EH (cell line): ENCODE measurements at regions not wholly inside any gene's neighbourhood (a gene's known extent, or its start where the extent isn't known, plus 50 kb on each side); places are given as distances from the start of the nearest gene placed in this dataset.
"Not testable (repeated sequence)": the region's sequence is repeated elsewhere in the genome, so short reads cannot be mapped to it uniquely, and the experiment has no call there.

ENCODE experiments used
- DNase-seq: peaks from one replicate; pipeline ENCODE4 v3.0.0-alpha.2; 2015; ENCODE audit warnings: low read depth

DNA sequence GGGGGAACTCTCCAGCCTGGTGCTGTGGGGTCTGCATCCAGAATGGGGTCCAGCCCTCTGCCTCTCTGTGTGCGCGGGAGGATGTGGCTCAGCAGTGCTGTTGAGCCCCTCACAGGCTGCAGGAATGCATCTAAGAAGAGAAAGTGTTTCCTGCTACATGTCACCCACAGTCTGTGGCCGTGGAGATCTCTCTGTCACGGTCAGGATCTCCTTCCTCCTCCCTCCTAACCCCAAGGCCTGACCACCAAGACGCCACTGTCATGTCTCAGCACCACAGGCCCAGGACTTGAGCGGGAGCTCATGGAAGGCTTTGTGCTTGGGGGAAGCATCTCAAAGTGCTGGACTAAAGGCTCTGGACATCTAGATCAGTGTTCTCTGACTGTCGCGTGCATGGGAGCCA, 90.1 kb downstream of the SREK1 start:
- DNase-seq = no peak

DNA sequence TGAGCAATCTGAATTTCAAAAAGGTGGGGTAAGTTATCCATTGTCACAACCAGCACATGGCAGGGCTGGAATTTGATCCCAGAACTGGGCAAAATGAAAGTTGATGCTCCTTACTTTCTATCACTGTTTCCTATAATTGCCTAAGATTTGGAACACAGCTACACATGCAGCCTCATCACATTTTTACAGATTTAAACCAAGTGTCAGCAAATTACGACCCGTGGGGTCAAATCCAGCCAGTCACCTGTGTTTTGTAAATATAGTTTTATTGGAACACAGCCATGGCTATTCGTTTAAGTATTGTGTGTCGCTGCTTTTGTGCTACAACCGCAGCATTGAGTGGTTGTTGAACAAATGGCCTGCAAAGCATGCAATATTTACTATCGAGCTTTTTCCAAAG, 94.3 kb downstream of the SREK1 start:
- DNase-seq = no peak

DNA sequence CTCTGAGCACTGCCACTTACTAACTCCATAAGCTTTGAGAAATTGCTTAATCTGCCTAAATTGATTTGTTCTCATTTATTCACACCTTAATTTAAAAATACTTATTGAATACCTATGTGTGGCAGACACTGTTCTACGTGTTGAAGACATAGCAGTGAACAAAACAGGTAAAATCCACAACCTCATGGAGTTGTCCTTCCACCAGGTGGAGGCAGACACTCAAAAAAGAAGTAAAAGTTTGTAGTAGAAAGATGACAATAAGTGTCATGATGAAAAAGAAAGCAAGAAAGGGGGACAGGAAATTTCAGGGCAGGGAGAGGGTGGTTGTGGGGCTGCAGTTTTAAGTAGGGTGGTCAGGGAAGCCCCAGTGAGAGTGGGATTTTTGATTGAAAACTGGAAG, 94.9 kb downstream of the SREK1 start:
- peak; percentile 15 for DNase-seq

DNA sequence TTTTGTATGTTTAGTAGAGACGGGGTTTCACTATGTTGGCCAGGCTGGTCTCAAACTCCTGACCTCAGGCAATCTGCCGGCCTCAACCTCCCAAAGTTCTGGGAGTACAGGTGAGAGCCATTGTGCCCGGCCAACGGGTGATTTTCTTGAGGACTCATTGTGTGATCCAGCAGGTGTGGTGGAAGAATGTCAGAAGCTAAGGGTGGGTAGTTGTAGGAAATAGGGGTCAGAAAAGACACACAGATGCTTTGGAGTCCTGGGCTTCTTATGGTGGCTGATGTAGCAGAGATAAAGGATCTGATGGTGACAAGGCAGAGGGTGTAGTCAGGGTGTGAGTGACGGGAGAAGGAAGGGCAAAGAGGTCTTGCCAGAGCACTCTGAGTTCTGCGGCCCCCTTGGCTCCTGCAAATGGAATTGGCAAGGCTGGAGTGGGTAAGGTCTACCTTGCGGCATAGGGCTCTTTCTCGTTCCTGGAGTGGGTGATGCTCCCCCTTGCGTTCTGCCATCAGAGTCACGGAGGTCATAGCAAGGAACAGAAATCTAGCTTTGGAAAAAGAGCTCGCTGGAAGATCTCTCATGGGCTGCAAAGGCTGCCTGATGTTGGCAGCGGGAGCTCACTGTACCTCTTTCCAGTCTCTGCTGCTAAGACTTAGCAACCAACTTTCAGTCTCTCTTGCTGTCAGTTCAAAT, 97.2 kb downstream of the SREK1 start:
- no peak for DNase-seq

DNA sequence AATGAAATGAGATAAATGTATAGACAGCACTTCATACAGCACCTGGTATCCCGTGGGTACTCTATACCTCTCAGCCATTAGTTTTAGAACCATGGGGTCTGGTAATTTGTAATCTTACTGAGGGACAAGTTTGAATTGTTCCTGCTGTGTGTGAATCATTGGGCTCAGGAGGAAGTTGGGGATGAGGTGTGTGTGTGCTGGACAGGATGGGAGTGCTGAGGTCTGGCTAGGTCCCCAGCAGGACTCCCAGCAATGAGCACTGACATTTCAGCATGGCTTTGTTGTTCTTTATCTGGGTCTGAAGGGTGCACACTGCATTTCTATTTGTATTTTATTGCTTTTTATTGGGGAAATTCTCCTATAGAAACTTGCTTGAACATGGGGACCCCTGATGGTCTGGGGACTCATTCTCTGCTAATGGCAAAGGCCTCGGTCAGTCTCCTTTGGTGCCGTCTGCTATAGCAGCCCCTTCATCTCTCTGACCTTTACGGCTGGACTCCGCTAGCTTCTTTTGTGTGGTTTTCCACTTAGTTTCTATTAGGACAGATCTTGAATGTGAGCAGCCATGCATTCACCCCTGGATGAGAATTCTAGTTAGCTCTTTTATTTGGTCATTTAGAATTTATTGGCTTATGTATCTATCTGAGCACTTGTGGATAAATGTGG, 98.1 kb downstream of the SREK1 start:
- DNase-seq = peak; percentile 3

DNA sequence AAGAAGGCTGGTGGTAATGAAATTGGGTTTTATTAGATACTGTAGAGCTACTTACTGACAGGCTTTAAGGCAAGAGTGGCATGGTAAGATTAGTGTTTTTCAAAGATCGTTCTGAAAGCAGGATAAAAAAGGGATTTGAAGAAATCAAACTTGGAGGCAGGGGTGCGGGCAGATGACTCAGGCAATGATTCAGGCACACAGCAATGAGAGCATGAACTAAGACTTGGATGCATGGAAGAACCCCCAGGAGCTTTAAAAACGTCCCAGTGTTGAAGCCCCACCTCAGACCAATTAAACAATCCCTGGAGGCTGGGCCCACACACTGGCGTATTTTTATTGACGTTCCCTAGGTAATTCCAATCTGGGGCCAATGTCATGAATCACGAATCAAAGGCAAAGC, 102.5 kb downstream of the SREK1 start:
- peak; percentile 84 for DNase-seq

DNA sequence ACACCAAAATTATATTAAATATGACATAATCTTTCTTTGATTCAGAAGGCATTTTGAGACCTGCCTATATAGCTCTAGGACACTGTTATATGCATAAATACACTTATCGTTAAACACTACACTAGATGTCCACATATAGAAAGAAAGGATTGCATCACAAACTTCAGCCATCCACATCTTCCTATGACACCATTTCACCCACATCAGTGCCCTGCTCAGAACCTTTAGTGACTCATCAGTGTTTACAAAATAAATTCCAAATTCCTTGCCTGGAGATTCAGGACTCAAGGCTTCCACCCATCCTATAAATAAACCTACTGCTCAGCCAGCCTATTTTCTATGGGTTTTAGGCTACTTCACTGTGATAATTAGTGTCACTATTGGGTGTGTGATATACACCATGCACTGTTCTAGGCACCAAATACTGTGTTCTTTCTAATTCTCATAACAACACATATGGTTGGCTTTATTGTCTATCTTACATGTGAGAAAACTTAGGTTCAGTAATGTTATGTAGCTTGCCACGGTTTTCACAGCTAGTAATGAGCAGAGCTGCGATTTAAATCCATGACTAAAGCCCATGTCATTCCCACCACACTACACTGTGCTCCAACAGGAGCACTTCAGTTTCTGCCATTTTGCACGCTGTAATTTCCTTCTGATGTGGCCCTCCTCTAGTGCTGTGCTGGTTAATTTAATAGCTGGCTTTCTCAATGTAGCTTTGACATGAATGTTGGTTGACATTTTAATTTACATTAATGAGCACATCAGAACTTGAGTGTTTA, 103.3 kb downstream of the SREK1 start:
- peak; percentile 92 for DNase-seq

DNA sequence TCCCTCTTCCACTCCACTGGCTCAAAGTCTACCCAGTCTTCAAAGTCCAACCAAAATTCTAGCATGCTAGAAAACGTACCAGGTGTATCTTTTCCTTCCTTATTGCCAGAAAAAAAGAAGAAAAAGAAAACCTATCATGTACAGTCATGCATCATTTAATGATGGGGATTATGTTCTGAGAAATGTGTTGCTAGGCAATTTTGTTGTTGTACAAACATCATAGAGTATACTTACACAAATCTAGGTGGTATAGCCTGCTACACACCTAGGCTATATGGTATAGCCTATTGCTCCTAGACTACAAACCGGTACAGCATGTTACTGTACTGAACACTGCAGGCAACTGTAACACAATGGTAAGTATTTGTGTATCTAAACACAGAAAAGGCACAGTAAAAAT, 104.8 kb downstream of the SREK1 start:
- no peak for DNase-seq

DNA sequence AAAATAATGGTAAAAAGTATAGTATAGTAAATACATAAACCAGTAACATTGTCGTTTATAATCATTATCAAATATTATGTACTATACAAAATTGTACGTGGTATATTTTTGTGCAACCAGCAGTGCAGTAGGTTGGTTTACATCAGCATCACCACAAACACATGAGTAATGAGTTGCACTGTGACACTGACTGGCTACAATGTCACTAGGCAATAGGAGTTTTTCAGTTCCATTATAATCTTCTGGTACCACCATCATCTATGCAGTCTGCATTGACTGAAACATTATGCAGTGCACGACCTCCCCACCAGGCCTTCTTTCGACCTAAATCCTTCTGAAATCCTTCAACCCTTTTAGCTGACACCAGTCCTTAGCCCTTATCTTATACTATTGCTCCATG, 105.8 kb downstream of the SREK1 start:
- DNase-seq = no peak

DNA sequence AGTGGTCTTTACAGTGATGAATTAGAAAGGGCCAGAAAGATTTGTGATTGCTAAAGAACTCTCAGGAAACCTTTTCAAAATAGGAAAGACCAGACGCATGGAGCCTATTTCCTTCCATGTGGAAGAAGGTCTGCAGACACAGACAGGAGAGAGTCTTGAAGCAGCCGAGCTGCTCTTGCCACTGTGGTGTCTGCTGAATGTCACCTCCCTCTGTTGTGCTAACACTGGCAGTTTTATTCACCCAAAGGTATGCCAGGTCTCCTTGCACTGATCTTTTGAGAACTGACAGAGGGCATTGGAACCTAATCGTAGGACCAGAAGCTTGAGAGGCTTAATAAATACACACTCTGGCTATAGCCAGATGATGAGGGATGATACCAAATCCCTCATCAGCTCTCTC, 108.7 kb downstream of the SREK1 start:
- no peak for DNase-seq

DNA sequence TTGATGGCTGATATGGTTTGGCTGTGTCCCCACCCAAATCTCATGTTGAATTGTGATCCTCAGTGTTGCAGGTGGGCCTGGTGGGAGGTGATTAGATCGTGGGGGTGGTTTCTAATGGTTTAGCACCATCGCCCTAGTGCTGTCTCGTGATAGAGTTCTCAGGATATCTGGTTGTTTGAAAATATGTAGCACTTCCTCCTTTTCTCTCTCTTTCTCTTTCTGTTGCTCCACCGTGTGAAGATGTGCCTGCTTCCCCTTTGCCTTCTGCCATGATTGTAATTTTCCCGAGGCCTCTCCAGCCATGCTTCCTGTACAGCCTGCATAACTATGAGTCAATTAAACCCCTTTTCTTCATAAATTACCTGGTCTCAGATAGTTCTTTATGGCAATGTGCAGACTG, 111.6 kb downstream of the SREK1 start:
- no peak for DNase-seq

DNA sequence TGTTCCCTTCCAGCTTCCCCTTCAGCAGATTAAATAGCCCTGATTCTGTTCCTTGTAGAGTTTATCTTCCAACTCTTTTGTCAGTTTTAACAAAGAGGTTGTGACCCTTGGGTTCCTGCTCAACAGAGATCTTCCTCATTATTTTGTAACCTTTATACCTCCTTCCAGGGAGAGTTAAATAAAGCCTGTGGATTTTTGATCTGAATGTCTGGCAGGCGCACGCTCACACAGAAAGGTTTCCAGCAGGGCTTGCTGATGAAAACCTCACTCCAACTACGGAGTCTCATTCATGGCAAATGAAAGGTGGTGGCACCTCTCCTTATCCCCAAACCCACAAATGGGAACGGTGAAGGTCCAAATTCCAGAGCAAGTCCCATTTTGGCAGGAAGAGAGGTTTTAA, 129.0 kb downstream of the SREK1 start:
- DNase-seq = no peak

DNA sequence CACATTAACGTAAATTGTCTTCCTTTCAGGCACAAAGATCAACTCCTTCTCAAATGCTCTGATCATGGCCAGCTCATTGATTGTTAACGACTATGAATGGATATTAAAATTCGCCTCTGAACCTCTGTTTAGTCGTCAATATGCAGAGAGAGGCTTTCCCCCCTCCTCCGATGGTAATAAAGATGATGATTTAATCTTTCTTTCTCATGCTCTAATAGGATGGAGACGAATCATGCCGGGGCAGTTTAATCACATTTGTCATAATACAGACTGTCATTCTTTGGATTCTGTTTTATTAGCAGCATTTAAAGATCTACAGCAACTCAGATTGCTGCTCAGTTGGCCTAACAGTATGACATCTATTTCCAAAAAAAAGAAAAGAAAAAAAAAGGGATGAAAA, 132.9 kb downstream of the SREK1 start:
- no peak for DNase-seq

DNA sequence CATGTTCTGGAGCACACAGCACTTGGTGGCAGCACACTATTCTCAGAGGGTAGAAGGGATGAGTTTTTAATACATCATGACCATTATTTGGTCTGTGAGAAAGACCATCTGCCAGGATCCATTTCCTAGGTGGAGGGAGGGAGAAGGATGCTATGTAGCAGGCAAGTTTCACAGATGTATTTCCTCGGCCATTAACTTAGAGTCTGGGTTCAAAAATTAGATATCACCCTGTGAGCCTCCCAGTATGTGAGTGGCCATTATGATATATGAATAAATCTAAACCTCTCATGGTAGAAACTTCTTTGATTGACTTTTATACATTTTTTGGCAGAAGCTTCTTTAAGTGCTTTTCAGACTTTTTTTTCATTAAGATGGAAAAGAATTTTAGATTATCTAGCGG, 133.9 kb downstream of the SREK1 start:
- no peak for DNase-seq

DNA sequence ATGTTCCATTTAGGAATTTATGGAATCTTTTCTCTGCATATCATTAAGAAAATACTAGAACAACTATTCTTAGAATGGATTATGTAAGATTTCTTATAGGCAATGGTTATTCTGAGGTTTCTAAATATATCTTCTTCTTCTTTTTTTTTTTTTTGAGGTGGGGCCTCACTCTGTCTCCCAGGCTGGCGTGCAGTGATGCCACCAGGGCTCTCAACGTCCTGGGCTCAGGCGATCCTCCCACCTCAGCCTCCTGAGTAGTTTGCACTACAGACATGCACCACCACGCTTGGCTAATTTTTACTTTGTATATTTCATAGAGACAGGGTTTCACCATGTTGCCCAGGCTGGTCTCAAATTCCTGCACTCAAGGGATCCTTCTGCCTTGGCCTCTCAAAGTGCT, 137.2 kb downstream of the SREK1 start:
- DNase-seq = peak; percentile 2

DNA sequence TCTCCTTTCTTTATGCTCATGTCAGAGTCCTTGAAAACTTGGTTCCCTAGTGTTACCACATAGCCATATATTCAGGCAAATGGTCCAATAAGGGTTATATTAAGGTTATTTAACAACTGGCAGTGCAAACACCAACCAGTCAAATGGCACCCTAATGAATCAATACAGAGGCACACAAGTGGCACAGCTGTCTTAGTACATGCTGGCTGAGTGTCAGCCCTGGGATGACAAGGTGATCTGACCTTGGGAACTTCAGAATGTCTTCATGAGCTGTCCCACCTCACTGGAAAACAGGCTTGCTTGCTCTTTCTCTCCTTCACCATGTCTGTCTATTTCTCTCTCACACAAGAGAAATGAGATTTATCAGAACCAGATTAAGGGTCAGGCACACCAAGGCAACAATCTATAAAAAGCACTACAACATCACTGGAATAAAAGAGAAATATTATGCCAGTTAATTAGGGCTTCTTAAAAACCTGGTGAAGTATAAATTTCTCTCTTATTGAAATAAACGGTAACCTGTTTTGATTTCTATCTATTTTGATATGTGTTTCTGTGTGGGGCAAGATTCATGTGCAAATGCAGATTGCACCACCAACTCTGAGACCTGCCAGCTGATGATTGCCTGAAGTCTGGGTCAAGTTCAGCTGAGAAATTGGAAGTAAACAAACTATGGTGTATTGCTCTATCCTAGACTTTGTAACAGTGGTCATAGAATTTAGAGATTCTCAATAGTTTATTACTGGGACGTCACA, 140.7 kb downstream of the SREK1 start:
- no peak for DNase-seq

DNA sequence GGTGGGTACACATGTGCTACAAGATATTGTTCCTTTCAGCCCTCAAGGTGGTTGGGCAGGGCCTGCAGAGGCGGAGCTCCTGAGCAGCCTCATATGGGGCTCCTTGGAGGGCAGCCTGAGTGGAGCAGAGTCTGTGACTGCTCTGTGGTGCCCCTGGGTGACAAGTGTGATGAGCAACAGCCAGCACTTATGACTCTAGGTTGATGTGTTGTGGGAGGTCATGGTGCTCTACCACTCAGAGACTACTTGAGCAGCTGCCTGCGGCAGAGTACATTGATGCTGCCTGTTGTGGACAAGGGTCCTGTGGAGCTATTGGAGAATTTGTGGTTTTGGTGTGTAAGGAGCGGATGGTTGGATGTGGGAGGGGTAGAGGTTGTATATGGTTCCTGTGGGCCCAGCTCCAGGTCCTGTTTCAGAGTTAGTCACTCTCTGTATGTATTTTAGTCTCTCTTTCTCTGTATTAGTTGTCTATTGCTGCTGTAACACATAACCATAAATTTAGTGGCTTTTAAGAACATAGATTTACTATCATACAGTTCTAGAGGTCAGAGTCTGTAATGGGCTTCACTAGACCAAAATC, 141.3 kb downstream of the SREK1 start:
- no peak for DNase-seq

DNA sequence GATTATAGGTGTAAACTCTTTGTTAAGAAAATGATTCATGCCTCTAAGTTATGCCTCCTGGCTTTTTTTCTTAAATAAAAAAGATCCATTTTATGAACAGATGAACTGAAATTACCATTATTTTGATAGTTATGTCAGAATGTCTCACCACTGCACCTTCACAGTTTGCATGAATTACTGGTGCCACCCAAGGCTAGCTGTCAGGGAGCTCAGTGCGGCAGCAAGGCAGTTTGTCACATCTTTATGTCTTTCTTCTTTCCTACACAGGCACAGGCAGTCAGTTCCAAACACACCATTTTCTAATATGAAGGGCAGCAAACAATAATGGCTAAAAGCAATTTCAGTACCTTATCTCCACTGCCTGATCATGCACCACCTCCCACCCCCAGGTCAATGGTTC, 147.7 kb downstream of the SREK1 start:
- no peak for DNase-seq

DNA sequence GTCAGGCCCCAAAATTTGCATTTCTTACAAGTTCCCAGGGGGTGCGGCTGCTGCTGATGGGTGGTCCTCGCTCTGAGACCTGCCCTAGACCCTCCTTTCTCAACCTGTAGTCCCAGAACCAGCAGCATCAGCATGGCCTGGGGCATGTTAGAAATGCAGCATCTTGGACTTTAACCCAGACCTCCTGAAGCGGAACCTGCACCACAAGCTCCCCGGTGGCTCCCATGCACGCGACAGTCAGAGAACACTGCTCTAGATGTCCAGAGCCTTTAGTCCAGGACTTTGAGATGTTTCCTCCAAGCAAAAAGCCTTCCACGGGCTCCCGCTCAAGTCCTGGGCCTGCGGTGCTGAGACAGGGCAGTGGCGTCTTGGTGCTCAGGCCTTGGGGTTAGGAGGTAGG, 149.8 kb downstream of the SREK1 start:
- DNase-seq = not testable (repeated sequence)

DNA sequence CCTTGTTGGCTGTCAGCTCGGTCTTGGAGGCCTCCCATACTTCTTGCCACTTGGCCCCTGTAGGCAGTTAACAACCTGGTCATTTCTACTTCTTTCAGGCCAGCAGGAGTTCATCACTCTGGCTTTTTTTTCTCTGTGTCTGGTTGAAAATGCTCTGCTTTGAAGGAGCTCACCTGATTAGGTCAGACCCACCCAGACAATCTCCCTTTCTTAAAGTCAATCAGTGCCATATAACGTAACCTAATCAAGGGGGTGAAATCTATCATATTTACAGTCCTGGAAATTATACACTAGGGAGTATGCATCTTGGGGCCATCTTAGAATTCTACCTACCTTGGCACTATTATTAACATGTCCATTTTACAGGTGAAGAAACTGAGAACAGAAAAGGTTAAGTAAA, 155.4 kb downstream of the SREK1 start:
- no peak for DNase-seq

DNA sequence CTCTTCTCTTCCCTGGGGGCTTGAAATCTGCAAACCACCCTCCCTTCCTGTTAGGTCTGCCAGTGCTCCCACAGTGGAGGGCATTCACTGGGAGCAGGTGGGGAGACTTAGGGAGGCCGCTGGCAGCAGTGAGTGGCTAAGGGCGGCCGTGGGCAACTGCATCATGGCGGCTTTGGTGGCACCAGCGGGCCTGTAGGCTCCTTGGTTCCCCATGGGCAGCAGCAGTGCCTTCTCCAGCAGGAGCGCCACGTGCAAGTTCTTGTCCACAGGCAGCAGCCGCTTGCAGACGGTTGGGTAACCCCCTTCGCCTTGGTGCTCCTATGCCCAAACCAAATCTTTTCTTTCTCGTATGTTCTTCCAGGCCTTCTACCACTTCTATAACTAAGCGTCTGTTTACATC, 158.2 kb downstream of the SREK1 start:
- DNase-seq = no peak
